Calu3 (cell line): ENCODE measurements at regions not wholly inside any gene's neighbourhood (a gene's known extent, or its start where the extent isn't known, plus 50 kb on each side); places are given as distances from the start of the nearest gene placed in this dataset.

Experiments
- BruUV-seq: library from RNA; stranded (reverse); fragments of 400-500 nt; replicated peaks from 2 replicates; lab custom pipeline; 2021; lab: Mats Ljungman, UMichigan
- CTCF ChIA-PET: fragments of 300-600 bp; sonication (Branson Sonifier 250); formaldehyde crosslinking; loops from one replicate; lab custom pipeline; 2022; ENCODE audit warnings: antibody characterized with exemption; lab: Charles Lee
- DNase-seq: peaks from one replicate; pipeline ENCODE4 v3.0.0; 2022
- H3K27ac Mint-ChIP-seq: one replicate; pipeline ENCODE4 v1.8.0; 2022; ENCODE audit warnings: mixed read lengths; ENCODE audit not compliant: unreplicated experiment
- H3K27me3 Mint-ChIP-seq: one replicate; pipeline ENCODE4 v1.8.0; 2022; ENCODE audit warnings: mixed read lengths; ENCODE audit not compliant: unreplicated experiment
- H3K36me3 Mint-ChIP-seq: one replicate; pipeline ENCODE4 v1.8.0; 2022; ENCODE audit warnings: mild to moderate bottlenecking, moderate library complexity, mixed read lengths; ENCODE audit not compliant: insufficient read depth, unreplicated experiment
- H3K4me1 Mint-ChIP-seq: one replicate; pipeline ENCODE4 v1.8.0; 2022; ENCODE audit warnings: mild to moderate bottlenecking, low read depth, mixed read lengths; ENCODE audit not compliant: unreplicated experiment
- H3K4me3 Mint-ChIP-seq: one replicate; pipeline ENCODE4 v1.8.0; 2022; ENCODE audit warnings: mild to moderate bottlenecking, low read depth, moderate library complexity, mixed read lengths; ENCODE audit not compliant: unreplicated experiment
- H3K9me3 Mint-ChIP-seq: one replicate; pipeline ENCODE4 v1.8.0; 2022; ENCODE audit warnings: low read depth, mixed read lengths; ENCODE audit not compliant: unreplicated experiment
- intact Hi-C: fragments of 100-400 bp; cut with micrococcal nuclease; formaldehyde crosslinking; loops from one replicate; pipeline ENCODE4 v1.10.0; 2022; ENCODE audit not compliant: unreplicated experiment
- TF ChIP-seq, protein P1 (sequence below): fragments of 200-600 bp; IDR thresholded peaks from one replicate; pipeline ENCODE4 v1.8.0; 2022; ENCODE audit warnings: antibody characterized with exemption; ENCODE audit not compliant: unreplicated experiment

- no TSS peak for BruUV-seq
- TF ChIP-seq, protein P1, sequence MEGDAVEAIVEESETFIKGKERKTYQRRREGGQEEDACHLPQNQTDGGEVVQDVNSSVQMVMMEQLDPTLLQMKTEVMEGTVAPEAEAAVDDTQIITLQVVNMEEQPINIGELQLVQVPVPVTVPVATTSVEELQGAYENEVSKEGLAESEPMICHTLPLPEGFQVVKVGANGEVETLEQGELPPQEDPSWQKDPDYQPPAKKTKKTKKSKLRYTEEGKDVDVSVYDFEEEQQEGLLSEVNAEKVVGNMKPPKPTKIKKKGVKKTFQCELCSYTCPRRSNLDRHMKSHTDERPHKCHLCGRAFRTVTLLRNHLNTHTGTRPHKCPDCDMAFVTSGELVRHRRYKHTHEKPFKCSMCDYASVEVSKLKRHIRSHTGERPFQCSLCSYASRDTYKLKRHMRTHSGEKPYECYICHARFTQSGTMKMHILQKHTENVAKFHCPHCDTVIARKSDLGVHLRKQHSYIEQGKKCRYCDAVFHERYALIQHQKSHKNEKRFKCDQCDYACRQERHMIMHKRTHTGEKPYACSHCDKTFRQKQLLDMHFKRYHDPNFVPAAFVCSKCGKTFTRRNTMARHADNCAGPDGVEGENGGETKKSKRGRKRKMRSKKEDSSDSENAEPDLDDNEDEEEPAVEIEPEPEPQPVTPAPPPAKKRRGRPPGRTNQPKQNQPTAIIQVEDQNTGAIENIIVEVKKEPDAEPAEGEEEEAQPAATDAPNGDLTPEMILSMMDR, result no peak
- DNase-seq, result no peak
- Mint-ChIP-seq H3K36me3 (peaks cover 24% of the 10 kb centered on the region), H3K27me3 (no peaks in the 10 kb centered on the region), H3K27ac (no peak overlapping the region), H3K9me3 (no peaks in the 10 kb centered on the region), H3K4me3 (no peak overlapping the region), H3K4me1 (peaks cover 12% of the 10 kb centered on the region)
- CTCF ChIA-PET, result interaction anchor here (0.7 to 0.9 kb wide), 3 partner anchors 212 to 433 kb away, joined by 3 to 4 read pairs (median 3); no protein-coding TSS in a partner anchor
- intact Hi-C loops, result loop anchor here (5.0 kb wide), 1 partner anchor 257 kb away; no protein-coding TSS in a partner anchor
Observed at GRCh38 chr1:98048751-98049325, 128.0 kb upstream of the DPYD start.

- intact Hi-C loops, result loop anchor here (5.0 kb wide), 1 partner anchor 256 kb away; no protein-coding TSS in a partner anchor
- H3K27ac Mint-ChIP-seq, result no peak overlapping the region
- CTCF ChIA-PET, result interaction anchor here (0.7 to 0.9 kb wide), 3 partner anchors 212 to 434 kb away, joined by 3 to 4 read pairs (median 3); no protein-coding TSS in a partner anchor
- H3K9me3 Mint-ChIP-seq, result no peaks in the 10 kb centered on the region
- peaks cover 8% of the 10 kb centered on the region for H3K4me1 Mint-ChIP-seq
- TF ChIP-seq, protein P1, result no peak
- no peaks in the 10 kb centered on the region for H3K27me3 Mint-ChIP-seq
- H3K4me3 Mint-ChIP-seq, result no peak overlapping the region
- H3K36me3 Mint-ChIP-seq, result peaks cover 18% of the 10 kb centered on the region
- no TSS peak for BruUV-seq
- peak; percentile 75 for DNase-seq
Observed at GRCh38 chr1:98048244-98048643, 127.4 kb upstream of the DPYD start.

DNA sequence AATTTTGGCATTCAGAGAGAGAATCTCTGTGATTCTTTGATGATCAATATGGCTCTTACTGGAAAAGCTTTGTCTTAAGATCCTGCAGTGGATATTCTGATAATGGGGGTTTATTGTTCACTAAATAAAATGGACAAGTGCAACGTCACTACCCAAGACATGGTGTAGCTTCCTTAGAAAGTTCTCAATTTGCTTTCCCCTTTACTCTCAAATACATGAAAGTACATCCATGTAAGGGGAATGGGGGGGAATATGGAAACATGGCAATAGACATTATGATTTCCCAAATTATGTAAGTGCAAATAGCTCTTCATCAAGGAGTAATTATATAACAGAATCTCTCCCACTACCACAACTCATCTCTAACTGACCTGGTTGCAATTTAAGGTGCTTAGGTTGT, 126.3 kb upstream of the DPYD start:
- H3K4me3 Mint-ChIP-seq, result no peak overlapping the region
- intact Hi-C loops, result loop anchor here (5.0 kb wide), 1 partner anchor 255 kb away; no protein-coding TSS in a partner anchor

DNA sequence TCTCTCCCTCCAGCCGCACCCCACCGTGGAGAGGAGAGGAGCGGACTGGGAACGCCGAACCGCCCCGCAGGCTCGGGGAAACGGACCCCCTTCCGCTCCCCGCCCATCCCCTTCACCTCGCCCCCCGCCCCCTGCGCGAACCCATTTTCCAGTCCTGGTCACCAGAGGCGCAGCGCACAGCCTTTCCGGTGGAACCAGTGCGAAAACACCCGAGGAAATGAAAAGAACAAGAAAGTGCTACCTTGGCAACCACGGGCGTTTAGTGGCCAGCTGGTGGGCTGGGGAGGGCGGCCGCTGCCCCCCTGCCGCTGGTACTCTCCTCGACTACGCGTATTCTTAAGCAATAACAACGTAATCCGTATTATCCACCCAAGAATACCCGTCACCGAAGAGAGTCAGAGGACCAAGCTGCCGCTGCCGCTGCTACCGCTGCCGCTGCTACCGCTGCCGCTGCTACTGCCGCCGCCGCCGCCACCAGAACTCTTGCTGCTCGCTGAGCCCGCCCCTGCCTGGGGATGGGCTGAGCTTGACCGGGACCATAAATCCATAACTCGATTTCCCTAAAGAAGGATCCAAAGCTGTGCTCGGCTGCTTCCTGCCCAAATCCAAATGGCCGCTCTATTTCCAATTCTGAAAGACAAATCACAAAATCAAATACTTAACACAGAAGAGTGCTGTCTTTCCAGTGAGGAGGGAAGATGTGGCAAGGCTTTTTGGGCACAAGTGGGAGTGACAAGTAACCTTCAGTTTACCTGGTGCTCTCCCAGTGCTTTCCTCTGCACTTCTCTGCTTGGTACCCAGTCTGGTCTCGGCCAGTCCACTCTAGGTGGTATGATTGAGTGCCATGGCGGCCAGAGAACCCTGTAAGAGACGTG, 125.2 kb upstream of the DPYD start:
- Mint-ChIP-seq H3K4me3 (peak overlapping the region; percentile 78), H3K27me3 (no peaks in the 10 kb centered on the region), H3K36me3 (peaks cover 12% of the 10 kb centered on the region), H3K9me3 (no peaks in the 10 kb centered on the region), H3K27ac (no peak overlapping the region), H3K4me1 (no peaks in the 10 kb centered on the region)
- CTCF ChIA-PET, result no interaction called here
- DNase-seq, result peak; percentile 26
- intact Hi-C loops, result loop anchor here (5.0 kb wide), 1 partner anchor 254 kb away; no protein-coding TSS in a partner anchor
- BruUV-seq, result no TSS peak
- TF ChIP-seq, protein P1, result no peak

More for the DNA sequence above, 126.3 kb upstream of the DPYD start:
- DNase-seq, result no peak
- H3K27me3 Mint-ChIP-seq, result no peaks in the 10 kb centered on the region
- H3K36me3 Mint-ChIP-seq, result peaks cover 12% of the 10 kb centered on the region
- no peaks in the 10 kb centered on the region for H3K9me3 Mint-ChIP-seq
- BruUV-seq, result no TSS peak
- TF ChIP-seq, protein P1, result no peak
- H3K4me1 Mint-ChIP-seq, result no peaks in the 10 kb centered on the region
- H3K27ac Mint-ChIP-seq, result no peak overlapping the region
- CTCF ChIA-PET, result no interaction called here
